Medulla oblongata (tissue), 1 donor: ENCODE measurements at regions not wholly inside any gene's neighbourhood (a gene's known extent, or its start where the extent isn't known, plus 50 kb on each side); places are given as distances from the start of the nearest gene placed in this dataset.

Experiments
- DNase-seq: peaks from one replicate; pipeline ENCODE4 v3.0.0-alpha.2; 2015; ENCODE audit errors: extremely low spot score

- DNase-seq = no peak
These were observed 100.2 kb downstream of the GGTLC2 start for GRCh38 chr22:22744412-22745224.

- peak; percentile 57 for DNase-seq
These were observed 101.0 kb downstream of the GGTLC2 start for GRCh38 chr22:22745225-22746060.

GRCh38 chr22:22746061-22746962 lies 101.9 kb downstream of the GGTLC2 start:
- DNase-seq = no peak

- DNase-seq = peak; percentile 9
These were observed 102.8 kb downstream of the GGTLC2 start for GRCh38 chr22:22746963-22747933.

- DNase-seq = peak; percentile 60
These were observed 103.9 kb downstream of the GGTLC2 start for GRCh38 chr22:22748297-22748743.

- DNase-seq = no peak
These were observed 104.3 kb downstream of the GGTLC2 start for GRCh38 chr22:22748756-22749155.

GRCh38 chr22:22749167-22749758 lies 104.8 kb downstream of the GGTLC2 start:
- no peak for DNase-seq

GRCh38 chr22:22750335-22751042 lies 106.1 kb downstream of the GGTLC2 start:
- DNase-seq = no peak

GRCh38 chr22:22751043-22751603 lies 106.7 kb downstream of the GGTLC2 start:
- no peak for DNase-seq

GRCh38 chr22:22752199-22752555 lies 107.8 kb downstream of the GGTLC2 start:
- DNase-seq = no peak

- DNase-seq = no peak
These were observed 108.4 kb downstream of the GGTLC2 start for GRCh38 chr22:22752556-22753477.

GRCh38 chr22:22753526-22754267 lies 109.3 kb downstream of the GGTLC2 start:
- peak; percentile 56 for DNase-seq

- no peak for DNase-seq
These were observed 109.8 kb downstream of the GGTLC2 start for GRCh38 chr22:22754268-22754657.

- no peak for DNase-seq
These were observed 110.8 kb downstream of the GGTLC2 start for GRCh38 chr22:22754961-22755777.

- no peak for DNase-seq
These were observed 111.3 kb downstream of the GGTLC2 start for GRCh38 chr22:22755778-22756100.

GRCh38 chr22:22756109-22756508 lies 111.7 kb downstream of the GGTLC2 start:
- no peak for DNase-seq
